Right lobe of liver (tissue), 6 donors: ENCODE measurements at regions not wholly inside any gene's neighbourhood (a gene's known extent, or its start where the extent isn't known, plus 50 kb on each side); places are given as distances from the start of the nearest gene placed in this dataset.

Experiments used
- ATAC-seq, 4 donors: fragments of 200-7000 bp; cut with Tn5 transposase; one replicate each; pipeline ENCODE4 v1.9.1; 2020; ENCODE audit warnings: mild to moderate bottlenecking in 4 of 4, moderate library complexity in 4 of 4
- DNase-seq, 3 donors: peaks; one replicate each; pipeline ENCODE4 v3.0.0-alpha.2; 2020
- H3K27ac ChIP-seq, 3 donors: fragments of 200-600 bp; one replicate each; pipeline ENCODE4 v1.8.0; 2022
- H3K27me3 ChIP-seq, 2 donors: fragments of 200-600 bp; one replicate each; pipeline ENCODE4 v1.8.0; 2022
- H3K36me3 ChIP-seq, 4 donors: fragments of 200-600 bp; sonication (generic) in 1 of 4; one replicate each; pipeline versions ENCODE4 v1.5.1 to v1.8.0; 2017 to 2022; ENCODE audit warnings: control low read depth in 1 of 4
- H3K4me1 ChIP-seq, 4 donors: fragments of 200-600 bp; sonication (generic) in 1 of 4; one replicate each; pipeline versions ENCODE4 v1.5.1 to v1.8.0; 2017 to 2022; ENCODE audit warnings: control low read depth in 1 of 4
- H3K4me3 ChIP-seq, 3 donors: fragments of 200-600 bp; one replicate each; pipeline ENCODE4 v1.8.0; 2022
- H3K9me3 ChIP-seq, 4 donors: fragments of 200-600 bp; sonication (generic) in 1 of 4; one replicate each; pipeline versions ENCODE4 v1.5.1 to v1.8.0; 2017 to 2022; ENCODE audit warnings: control low read depth in 1 of 4
- CTCF ChIP-seq, 4 donors: fragments of 200-600 bp in 3 of 4; fragments of 450-650 bp in 1 of 4; IDR thresholded peaks; one replicate each; pipeline versions ENCODE4 v1.5.1 to v1.8.0; 2016 to 2022; ENCODE audit warnings: antibody characterized with exemption in 4 of 4, mild to moderate bottlenecking in 2 of 4
- POLR2A ChIP-seq: fragments of 450-650 bp; IDR thresholded peaks from one replicate; pipeline ENCODE4 v1.6.1; 2017; ENCODE audit warnings: antibody characterized with exemption, mild to moderate bottlenecking
- WGBS: methylation state at CpG from one replicate; pipeline ENCODE4 v1.1.6; 2018; ENCODE audit warnings: low coverage, low lambda C conversion rate; ENCODE audit not compliant: insufficient coverage; ENCODE audit errors: missing lambda C conversion rate; 5-methylcytosine and 5-hydroxymethylcytosine counted together
- intact Hi-C, 2 donors: fragments of 100-400 bp; cut with DNase I; formaldehyde crosslinking; loops; one replicate each; pipeline versions ENCODE4 v1.11.2 to v1.14.1; 2022
- donor health status: DM: no; HTN: yes; CAD: no.
- donor health status: DM: no; HTN: no; CAD: no.
- donor health status: DM: no; HTN: no; CAD: no.
- donor health status: DM: no; HTN: yes; CAD: no.
- donor health status: DM: no; HTN: yes; CAD: no.

- Histone ChIP-seq H3K4me1 (no peaks in the 10 kb centered on the region), H3K9me3 (no peaks in the 10 kb centered on the region), H3K27ac (no peak overlapping the region), H3K36me3 (no peaks in the 10 kb centered on the region), H3K27me3 (no peaks in the 10 kb centered on the region), H3K4me3 (no peak overlapping the region)
- DNase-seq: no peak
- intact Hi-C loops: no loop called here
- WGBS: 68% methylated on average over 4 of the region's 4 CpGs
- no peak for ATAC-seq
- TF ChIP-seq POLR2A (no peak), CTCF (IDR thresholded peaks at IDR 0.05) (no peak)
These were observed 587.8 kb downstream of the PSAT1 start for GRCh38 chr9:78884611-78885150.

GRCh38 chr9:78892182-78892581 lies 595.3 kb downstream of the PSAT1 start:
- H3K4me3 ChIP-seq: no peak overlapping the region
- TF ChIP-seq POLR2A (no peak), CTCF (IDR thresholded peaks at IDR 0.05) (no peak)
- intact Hi-C loops: no loop called here
- H3K36me3 ChIP-seq: no peaks in the 10 kb centered on the region
- H3K27me3 ChIP-seq: no peaks in the 10 kb centered on the region
- H3K4me1 ChIP-seq: no peaks in the 10 kb centered on the region
- 25% methylated on average over 1 of the region's 1 CpG for WGBS
- H3K27ac ChIP-seq: no peak overlapping the region
- DNase-seq (no peak), ATAC-seq (no peak)
- no peaks in the 10 kb centered on the region for H3K9me3 ChIP-seq

GRCh38 chr9:78892769-78893168 lies 595.8 kb downstream of the PSAT1 start:
- no peak for DNase-seq
- no peak for ATAC-seq
- intact Hi-C loops: no loop called here
- Histone ChIP-seq H3K4me3 (no peak overlapping the region), H3K27me3 (no peaks in the 10 kb centered on the region), H3K36me3 (no peaks in the 10 kb centered on the region), H3K27ac (no peak overlapping the region), H3K9me3 (no peaks in the 10 kb centered on the region), H3K4me1 (no peaks in the 10 kb centered on the region)
- no peak for TF ChIP-seq CTCF (IDR thresholded peaks at IDR 0.05)
- TF ChIP-seq POLR2A: no peak

- 55% methylated on average over 2 of the region's 2 CpGs for WGBS
These were observed 597.0 kb downstream of the PSAT1 start for GRCh38 chr9:78893774-78894401.

More at GRCh38 chr9:78893774-78894401, 597.0 kb downstream of the PSAT1 start:
- no peaks in the 10 kb centered on the region for H3K4me1 ChIP-seq
- intact Hi-C loops: no loop called here
- ATAC-seq (no peak), DNase-seq (no peak)
- H3K27me3 ChIP-seq: no peaks in the 10 kb centered on the region
- no peaks in the 10 kb centered on the region for H3K36me3 ChIP-seq
- no peak for TF ChIP-seq POLR2A
- no peak for TF ChIP-seq CTCF (IDR thresholded peaks at IDR 0.05)
- H3K4me3 ChIP-seq: no peak overlapping the region
- H3K9me3 ChIP-seq: no peaks in the 10 kb centered on the region
- H3K27ac ChIP-seq: no peak overlapping the region
